Forelimb muscle (tissue), 1 donor: ENCODE measurements at regions not wholly inside any gene's neighbourhood (a gene's known extent, or its start where the extent isn't known, plus 50 kb on each side); places are given as distances from the start of the nearest gene placed in this dataset.

Experiments
- DNase-seq: peaks from one replicate; pipeline ENCODE4 v3.0.0-alpha.2; 2013; ENCODE audit warnings: low read depth

GRCh38 chr1:243944429-243945160 is 94.6 kb upstream of the AKT3 start:
- no peak for DNase-seq

GRCh38 chr1:243943671-243944428 is 93.8 kb upstream of the AKT3 start:
- no peak for DNase-seq

- no peak for DNase-seq
Observed at GRCh38 chr1:243942196-243943150, 92.4 kb upstream of the AKT3 start.

GRCh38 chr1:243940451-243940850 is 90.4 kb upstream of the AKT3 start:
- no peak for DNase-seq

GRCh38 chr1:243939167-243939848 is 89.3 kb upstream of the AKT3 start:
- no peak for DNase-seq

GRCh38 chr1:243938208-243938607 is 88.2 kb upstream of the AKT3 start:
- DNase-seq = no peak

- DNase-seq = no peak
Observed at GRCh38 chr1:243933495-243933894, 83.5 kb upstream of the AKT3 start.

GRCh38 chr1:243931957-243932356 is 81.9 kb upstream of the AKT3 start:
- no peak for DNase-seq

- no peak for DNase-seq
Observed at GRCh38 chr1:243930822-243931671, 81.0 kb upstream of the AKT3 start.

GRCh38 chr1:243927381-243927780 is 77.3 kb upstream of the AKT3 start:
- no peak for DNase-seq

- no peak for DNase-seq
Observed at GRCh38 chr1:243926803-243927245, 76.8 kb upstream of the AKT3 start.

GRCh38 chr1:243926299-243926698 is 76.3 kb upstream of the AKT3 start:
- DNase-seq = no peak

- DNase-seq = no peak
Observed at GRCh38 chr1:243924588-243925349, 74.7 kb upstream of the AKT3 start.

- no peak for DNase-seq
Observed at GRCh38 chr1:243924188-243924587, 74.1 kb upstream of the AKT3 start.

- no peak for DNase-seq
Observed at GRCh38 chr1:243923292-243924171, 73.5 kb upstream of the AKT3 start.

GRCh38 chr1:243921111-243921510 is 71.1 kb upstream of the AKT3 start:
- no peak for DNase-seq

GRCh38 chr1:243917863-243918565 is 68.0 kb upstream of the AKT3 start:
- no peak for DNase-seq
